GM12878 (cell line): ENCODE measurements at regions not wholly inside any gene's neighbourhood (a gene's known extent, or its start where the extent isn't known, plus 50 kb on each side); places are given as distances from the start of the nearest gene placed in this dataset.

Experiments
- GABPA ChIP-seq: IDR thresholded peaks from 2 replicates; pipeline ENCODE4 v1.6.1; 2014; ENCODE audit warnings: antibody characterized with exemption, low read depth, mild to moderate bottlenecking, inconsistent platforms
- GATAD2B ChIP-seq: fragments of 450-650 bp; conservative IDR thresholded peaks from 2 replicates; pipeline ENCODE4 v1.6.1; 2017; ENCODE audit warnings: low read depth, mild to moderate bottlenecking, moderate library complexity
- POLR2A ChIP-seq: IDR thresholded peaks from 2 replicates; pipeline ENCODE4 v1.6.1; 2011; ENCODE audit warnings: low read depth, mild to moderate bottlenecking, low read length
- YY1 ChIP-seq: IDR thresholded peaks from 2 replicates; pipeline ENCODE4 v1.6.1; 2011; ENCODE audit warnings: low read depth, mild to moderate bottlenecking, low read length
- ZBTB33 ChIP-seq: fragments of 450-650 bp; IDR thresholded peaks from 2 replicates; pipeline ENCODE4 v1.6.1; 2017; ENCODE audit warnings: mild to moderate bottlenecking
- ZZZ3 ChIP-seq: IDR thresholded peaks from 2 replicates; pipeline ENCODE4 v1.6.1; 2011; ENCODE audit warnings: low read depth; ENCODE audit not compliant: control insufficient read depth, insufficient read length
- TF ChIP-seq, protein P1 (sequence below), 3 experiments: IDR thresholded peaks in 2 of 3; conservative IDR thresholded peaks in 1 of 3; 2 replicates each; pipeline ENCODE4 v1.5.1; 2011; ENCODE audit warnings: low read depth in 3 of 3, low read length in 3 of 3, mild to moderate bottlenecking in 3 of 3, control low read depth in 2 of 3, moderate library complexity in 2 of 3, inconsistent platforms in 1 of 3, mixed read lengths in 1 of 3; ENCODE audit not compliant: control insufficient read depth in 2 of 3, insufficient read depth in 1 of 3; ENCODE audit errors: extremely low read depth in 1 of 3
- TF ChIP-seq, protein P2 (sequence below): IDR thresholded peaks from 2 replicates; pipeline ENCODE4 v1.6.1; 2012; ENCODE audit warnings: low read depth, low read length, improper control_type of control experiment

- TF ChIP-seq ZBTB33: no peak
- TF ChIP-seq, protein P1, sequence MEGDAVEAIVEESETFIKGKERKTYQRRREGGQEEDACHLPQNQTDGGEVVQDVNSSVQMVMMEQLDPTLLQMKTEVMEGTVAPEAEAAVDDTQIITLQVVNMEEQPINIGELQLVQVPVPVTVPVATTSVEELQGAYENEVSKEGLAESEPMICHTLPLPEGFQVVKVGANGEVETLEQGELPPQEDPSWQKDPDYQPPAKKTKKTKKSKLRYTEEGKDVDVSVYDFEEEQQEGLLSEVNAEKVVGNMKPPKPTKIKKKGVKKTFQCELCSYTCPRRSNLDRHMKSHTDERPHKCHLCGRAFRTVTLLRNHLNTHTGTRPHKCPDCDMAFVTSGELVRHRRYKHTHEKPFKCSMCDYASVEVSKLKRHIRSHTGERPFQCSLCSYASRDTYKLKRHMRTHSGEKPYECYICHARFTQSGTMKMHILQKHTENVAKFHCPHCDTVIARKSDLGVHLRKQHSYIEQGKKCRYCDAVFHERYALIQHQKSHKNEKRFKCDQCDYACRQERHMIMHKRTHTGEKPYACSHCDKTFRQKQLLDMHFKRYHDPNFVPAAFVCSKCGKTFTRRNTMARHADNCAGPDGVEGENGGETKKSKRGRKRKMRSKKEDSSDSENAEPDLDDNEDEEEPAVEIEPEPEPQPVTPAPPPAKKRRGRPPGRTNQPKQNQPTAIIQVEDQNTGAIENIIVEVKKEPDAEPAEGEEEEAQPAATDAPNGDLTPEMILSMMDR (IDR thresholded peaks at IDR 0.05 in 2 of 3, conservative IDR thresholded peaks at IDR 0.05 in 1 of 3; ENCODE audit: control insufficient read depth in 2 of 3, extremely low read depth in 1 of 3, insufficient read depth in 1 of 3, low read depth in 3 of 3, low read length in 3 of 3): no peak
- no peak for TF ChIP-seq GATAD2B
- no peak for TF ChIP-seq GABPA
- TF ChIP-seq, protein P2, sequence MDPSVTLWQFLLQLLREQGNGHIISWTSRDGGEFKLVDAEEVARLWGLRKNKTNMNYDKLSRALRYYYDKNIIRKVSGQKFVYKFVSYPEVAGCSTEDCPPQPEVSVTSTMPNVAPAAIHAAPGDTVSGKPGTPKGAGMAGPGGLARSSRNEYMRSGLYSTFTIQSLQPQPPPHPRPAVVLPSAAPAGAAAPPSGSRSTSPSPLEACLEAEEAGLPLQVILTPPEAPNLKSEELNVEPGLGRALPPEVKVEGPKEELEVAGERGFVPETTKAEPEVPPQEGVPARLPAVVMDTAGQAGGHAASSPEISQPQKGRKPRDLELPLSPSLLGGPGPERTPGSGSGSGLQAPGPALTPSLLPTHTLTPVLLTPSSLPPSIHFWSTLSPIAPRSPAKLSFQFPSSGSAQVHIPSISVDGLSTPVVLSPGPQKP: no peak
- TF ChIP-seq ZZZ3: no peak
- TF ChIP-seq POLR2A: no peak
- no peak for TF ChIP-seq YY1
Observed at GRCh38 chr7:81073931-81074251, 155.0 kb upstream of the SEMA3C start.
